ENCODE measurements at regions not wholly inside any gene's neighbourhood (a gene's known extent, or its start where the extent isn't known, plus 50 kb on each side); places are given as distances from the start of the nearest gene placed in this dataset.
A peak's percentile ranks its signal among the peaks of the same experiment; 100 is the strongest.

- TF ChIP-seq FOXP2 (optimal IDR thresholded peaks at IDR 0.05; ENCODE audit: control extremely low read depth, extremely low read length, insufficient read depth): no peak
- TF ChIP-seq POLR2AphosphoS5 (IDR thresholded peaks at IDR 0.05; ENCODE audit: borderline replicate concordance, low read depth, low read length): no peak
- no peak for TF ChIP-seq EZH2 (IDR thresholded peaks at IDR 0.05)
- no peak for DNase-seq (ENCODE audit: low read depth, low spot score)
- Histone ChIP-seq H3K36me3 (ENCODE audit: insufficient read depth, low read length) (no peaks in the 10 kb centered on the region), H3K9me3 (ENCODE audit: low read depth, low read length) (no peaks in the 10 kb centered on the region), H3K4me3 (no peak overlapping the region), H3K9ac (ENCODE audit: insufficient read length) (no peak overlapping the region), H3K27ac (no peak overlapping the region)
These were observed 53.5 kb upstream of the VIPR2 start for GRCh38 chr7:159198016-159198724.

- peak overlapping the region; percentile 55 for H3K4me3 ChIP-seq
- no peaks in the 10 kb centered on the region for H3K9me3 ChIP-seq (ENCODE audit: low read depth, low read length)
- TF ChIP-seq POLR2AphosphoS5 (IDR thresholded peaks at IDR 0.05; ENCODE audit: borderline replicate concordance, low read depth, low read length): peak; percentile 49; the same call in 1 of the 2 replicates
- TF ChIP-seq EZH2 (IDR thresholded peaks at IDR 0.05): no peak
- H3K36me3 ChIP-seq (ENCODE audit: insufficient read depth, low read length): no peaks in the 10 kb centered on the region
- DNase-seq (ENCODE audit: low read depth, low spot score): no peak
- no peak overlapping the region for H3K9ac ChIP-seq (ENCODE audit: insufficient read length)
- H3K27ac ChIP-seq: peak overlapping the region; percentile 55; the same call in 1 of the 2 replicates
These were observed 52.7 kb upstream of the VIPR2 start for GRCh38 chr7:159197066-159197975.

- H3K27ac ChIP-seq: peak overlapping the region; percentile 55; the same call in 1 of the 2 replicates
- TF ChIP-seq FOXP2 (optimal IDR thresholded peaks at IDR 0.05; ENCODE audit: control extremely low read depth, extremely low read length, insufficient read depth) (no peak), EZH2 (IDR thresholded peaks at IDR 0.05) (no peak), POLR2AphosphoS5 (IDR thresholded peaks at IDR 0.05; ENCODE audit: borderline replicate concordance, low read depth, low read length) (no peak)
These were observed 51.9 kb upstream of the VIPR2 start for GRCh38 chr7:159196584-159196983.

DNA sequence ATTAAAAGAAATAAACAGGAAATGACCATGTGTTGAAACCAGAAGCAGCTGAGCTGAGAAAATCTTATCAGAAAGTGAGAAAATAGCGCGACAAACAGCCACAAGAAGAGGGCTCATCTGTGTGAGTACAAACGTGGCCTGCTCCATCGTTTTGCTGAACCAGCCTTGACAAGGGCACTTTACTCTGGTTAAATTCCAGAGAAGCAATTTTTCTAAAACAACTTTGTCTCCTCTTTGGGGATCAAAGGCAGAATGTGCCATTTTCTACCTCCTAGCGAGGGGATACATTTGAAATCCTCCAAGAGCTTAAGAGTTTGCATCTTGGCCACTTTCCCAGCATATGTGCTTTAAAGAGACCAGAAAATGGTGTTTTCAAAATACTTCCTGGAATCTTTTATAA, 51.3 kb upstream of the VIPR2 start:
- TF ChIP-seq POLR2AphosphoS5 (IDR thresholded peaks at IDR 0.05; ENCODE audit: borderline replicate concordance, low read depth, low read length) (no peak), EZH2 (IDR thresholded peaks at IDR 0.05) (no peak), FOXP2 (optimal IDR thresholded peaks at IDR 0.05; ENCODE audit: control extremely low read depth, extremely low read length, insufficient read depth) (no peak)
- DNase-seq (ENCODE audit: low read depth, low spot score): no peak
- Histone ChIP-seq H3K9ac (ENCODE audit: insufficient read length) (no peak overlapping the region), H3K36me3 (ENCODE audit: insufficient read depth, low read length) (no peaks in the 10 kb centered on the region), H3K9me3 (ENCODE audit: low read depth, low read length) (no peaks in the 10 kb centered on the region), H3K4me3 (no peak overlapping the region), H3K27ac (peak overlapping the region; percentile 83; the same call in 1 of the 2 replicates)

More at GRCh38 chr7:159196584-159196983, 51.9 kb upstream of the VIPR2 start:
- no peak overlapping the region for H3K4me3 ChIP-seq
- H3K9ac ChIP-seq (ENCODE audit: insufficient read length): no peak overlapping the region
- no peak for DNase-seq (ENCODE audit: low read depth, low spot score)
- H3K36me3 ChIP-seq (ENCODE audit: insufficient read depth, low read length): no peaks in the 10 kb centered on the region
- no peaks in the 10 kb centered on the region for H3K9me3 ChIP-seq (ENCODE audit: low read depth, low read length)

Data from SK-N-MC (cell line).